GM12891 (cell line): ENCODE measurements at regions not wholly inside any gene's neighbourhood (a gene's known extent, or its start where the extent isn't known, plus 50 kb on each side); places are given as distances from the start of the nearest gene placed in this dataset.

Experiments
- POLR2A ChIP-seq: IDR thresholded peaks from 2 replicates; pipeline ENCODE4 v1.6.1; 2011; ENCODE audit warnings: low read depth, low read length, control low read depth
- POLR2AphosphoS5 ChIP-seq: IDR thresholded peaks from 2 replicates; pipeline ENCODE4 v1.6.1; 2011; ENCODE audit warnings: low read depth, low read length, control low read depth

GRCh38 chr18:60552948-60553347 lies 180.4 kb upstream of the MC4R start:
- TF ChIP-seq POLR2A: no peak
- no peak for TF ChIP-seq POLR2AphosphoS5
